ENCODE measurements at regions not wholly inside any gene's neighbourhood (a gene's known extent, or its start where the extent isn't known, plus 50 kb on each side); places are given as distances from the start of the nearest gene placed in this dataset.

DNA sequence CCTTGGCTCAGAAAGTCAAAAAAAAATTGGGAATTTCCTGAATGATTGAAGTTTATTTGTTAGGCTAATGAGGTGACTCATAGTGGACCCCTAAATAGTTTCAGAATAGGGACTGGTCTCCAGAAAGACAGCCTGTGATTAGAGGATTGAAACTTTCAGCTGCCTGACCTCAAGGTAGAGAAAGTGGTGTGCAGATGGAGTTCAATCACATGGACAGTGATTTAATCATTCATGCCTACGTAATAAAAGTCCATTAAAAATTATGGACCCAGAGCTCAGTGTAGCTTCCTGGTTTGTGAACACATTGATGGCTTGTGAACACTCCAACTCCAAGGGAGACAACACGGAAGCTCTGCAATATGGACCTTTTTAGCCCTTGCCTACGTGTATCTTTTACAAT, 533.2 kb upstream of the PCDH9 start:
- intact Hi-C loops (cut with micrococcal nuclease), result no loop called here
- Mint-ChIP-seq H3K9me3 (peaks cover 17 to 20% of the 10 kb centered on the region in 2 donors), H3K27me3 (ENCODE audit: low read depth in 2 of 2) (no peaks in the 10 kb centered on the region), H3K27ac (no peak overlapping the region), H3K36me3 (peaks cover 11% of the 10 kb centered on the region), H3K4me1 (no peaks in the 10 kb centered on the region), H3K4me3 (no peak overlapping the region)
- Histone ChIP-seq H3K27ac (ENCODE audit: low read length) (no peak overlapping the region), H3K4me1 (ENCODE audit: control insufficient read depth, insufficient read depth, low read length) (no peaks in the 10 kb centered on the region), H3K27me3 (ENCODE audit: control insufficient read depth, insufficient read depth, low read length) (no peaks in the 10 kb centered on the region), H3K36me3 (ENCODE audit: control insufficient read depth, insufficient read depth, low read length) (no peaks in the 10 kb centered on the region), H3K4me3 (ENCODE audit: low read length) (no peak overlapping the region), H3K9me3 (ENCODE audit: control insufficient read depth, insufficient read depth, low read length) (no peaks in the 10 kb centered on the region)
- WGBS (ENCODE audit: insufficient coverage), result 90% methylated on average over 3 of the region's 3 CpGs
- TF ChIP-seq, protein P1, sequence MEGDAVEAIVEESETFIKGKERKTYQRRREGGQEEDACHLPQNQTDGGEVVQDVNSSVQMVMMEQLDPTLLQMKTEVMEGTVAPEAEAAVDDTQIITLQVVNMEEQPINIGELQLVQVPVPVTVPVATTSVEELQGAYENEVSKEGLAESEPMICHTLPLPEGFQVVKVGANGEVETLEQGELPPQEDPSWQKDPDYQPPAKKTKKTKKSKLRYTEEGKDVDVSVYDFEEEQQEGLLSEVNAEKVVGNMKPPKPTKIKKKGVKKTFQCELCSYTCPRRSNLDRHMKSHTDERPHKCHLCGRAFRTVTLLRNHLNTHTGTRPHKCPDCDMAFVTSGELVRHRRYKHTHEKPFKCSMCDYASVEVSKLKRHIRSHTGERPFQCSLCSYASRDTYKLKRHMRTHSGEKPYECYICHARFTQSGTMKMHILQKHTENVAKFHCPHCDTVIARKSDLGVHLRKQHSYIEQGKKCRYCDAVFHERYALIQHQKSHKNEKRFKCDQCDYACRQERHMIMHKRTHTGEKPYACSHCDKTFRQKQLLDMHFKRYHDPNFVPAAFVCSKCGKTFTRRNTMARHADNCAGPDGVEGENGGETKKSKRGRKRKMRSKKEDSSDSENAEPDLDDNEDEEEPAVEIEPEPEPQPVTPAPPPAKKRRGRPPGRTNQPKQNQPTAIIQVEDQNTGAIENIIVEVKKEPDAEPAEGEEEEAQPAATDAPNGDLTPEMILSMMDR (IDR thresholded peaks at IDR 0.05), result no peak
- no peak for ATAC-seq
- no peak for DNase-seq

DNA sequence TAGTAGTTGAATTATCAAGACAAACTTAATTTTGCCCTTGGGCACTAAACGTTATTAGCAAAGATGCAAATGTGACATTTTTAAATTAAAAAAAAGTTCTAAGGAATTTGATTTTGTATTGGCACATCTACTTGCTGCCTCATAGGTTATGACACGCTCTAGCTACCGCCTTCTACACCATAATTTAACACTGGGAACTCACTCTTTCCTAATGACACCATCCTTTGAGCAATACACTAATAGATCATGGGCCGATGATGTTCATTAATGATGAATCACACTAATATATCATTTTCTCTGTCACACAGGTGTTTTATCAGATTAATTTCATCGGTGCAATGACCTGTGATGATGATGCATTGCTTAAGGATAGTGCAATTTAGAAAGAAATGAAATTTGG, 528.8 kb upstream of the PCDH9 start:
- no peak for DNase-seq
- Histone ChIP-seq H3K27ac (ENCODE audit: low read length) (no peak overlapping the region), H3K4me3 (ENCODE audit: low read length) (no peak overlapping the region), H3K4me1 (ENCODE audit: control insufficient read depth, insufficient read depth, low read length) (no peaks in the 10 kb centered on the region), H3K36me3 (ENCODE audit: control insufficient read depth, insufficient read depth, low read length) (no peaks in the 10 kb centered on the region), H3K9me3 (ENCODE audit: control insufficient read depth, insufficient read depth, low read length) (peaks cover 11% of the 10 kb centered on the region), H3K27me3 (ENCODE audit: control insufficient read depth, insufficient read depth, low read length) (no peaks in the 10 kb centered on the region)
- intact Hi-C loops (cut with micrococcal nuclease), result no loop called here
- no peak overlapping the region for H3K27ac Mint-ChIP-seq
- H3K27me3 Mint-ChIP-seq (ENCODE audit: low read depth in 2 of 2), result no peaks in the 10 kb centered on the region
- peaks cover 11% of the 10 kb centered on the region for H3K36me3 Mint-ChIP-seq
- TF ChIP-seq, protein P1 (IDR thresholded peaks at IDR 0.05), result no peak
- peaks cover 20 to 32% of the 10 kb centered on the region in 2 donors for H3K9me3 Mint-ChIP-seq
- H3K4me1 Mint-ChIP-seq, result no peaks in the 10 kb centered on the region
- no peak for ATAC-seq
- WGBS (ENCODE audit: insufficient coverage), result 88% methylated on average over 5 of the region's 5 CpGs
- no peak overlapping the region for H3K4me3 Mint-ChIP-seq

DNA sequence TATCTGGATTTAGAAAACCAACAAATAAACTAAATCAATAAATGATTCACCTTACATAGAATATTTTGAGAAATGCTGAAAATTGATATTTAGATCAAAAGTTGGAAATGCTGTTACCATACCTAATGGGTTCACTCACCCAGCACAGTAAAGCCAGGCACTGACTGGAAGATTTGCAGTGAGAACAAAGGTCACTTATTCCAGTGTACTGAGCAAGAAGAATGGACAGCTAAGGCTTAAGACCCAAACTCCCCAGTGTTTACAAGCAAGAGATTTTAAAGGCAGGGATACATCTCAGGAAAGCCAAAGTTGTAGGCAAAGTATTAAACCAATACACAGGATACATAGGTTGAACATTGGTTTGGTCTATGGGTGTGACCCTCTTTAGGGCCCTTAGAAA, 523.9 kb upstream of the PCDH9 start:
- ATAC-seq (no peak), DNase-seq (no peak)
- Mint-ChIP-seq H3K27me3 (ENCODE audit: low read depth in 2 of 2) (no peaks in the 10 kb centered on the region), H3K27ac (no peak overlapping the region), H3K4me3 (no peak overlapping the region), H3K9me3 (peaks cover 26 to 43% of the 10 kb centered on the region in 2 donors), H3K4me1 (no peaks in the 10 kb centered on the region), H3K36me3 (peaks cover 14% of the 10 kb centered on the region)
- H3K27me3 ChIP-seq (ENCODE audit: control insufficient read depth, insufficient read depth, low read length), result no peaks in the 10 kb centered on the region
- H3K9me3 ChIP-seq (ENCODE audit: control insufficient read depth, insufficient read depth, low read length), result peaks cover 11% of the 10 kb centered on the region
- TF ChIP-seq, protein P1 (IDR thresholded peaks at IDR 0.05), result no peak
- H3K27ac ChIP-seq (ENCODE audit: low read length), result no peak overlapping the region
- no peaks in the 10 kb centered on the region for H3K36me3 ChIP-seq (ENCODE audit: control insufficient read depth, insufficient read depth, low read length)
- H3K4me3 ChIP-seq (ENCODE audit: low read length), result no peak overlapping the region
- intact Hi-C loops (cut with micrococcal nuclease), result no loop called here
- H3K4me1 ChIP-seq (ENCODE audit: control insufficient read depth, insufficient read depth, low read length), result no peaks in the 10 kb centered on the region

DNA sequence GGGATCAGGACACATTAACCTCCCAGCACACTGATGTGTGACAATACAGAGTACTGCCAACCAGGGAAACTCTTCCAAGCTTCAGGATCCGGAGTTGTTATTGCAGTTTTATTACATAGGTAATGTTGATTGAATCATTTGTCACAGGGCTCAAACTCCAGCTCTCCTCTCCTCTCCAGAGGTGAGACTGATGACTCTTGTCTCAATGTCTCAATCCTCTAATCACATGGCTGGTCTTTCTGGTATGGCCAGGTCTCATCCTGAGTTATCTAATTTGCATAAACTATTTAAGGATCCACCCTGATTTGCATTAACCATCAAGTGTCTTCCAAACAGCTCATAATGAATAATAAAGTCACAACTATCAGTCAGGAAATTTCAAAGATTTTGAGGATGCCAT, 522.6 kb upstream of the PCDH9 start:
- intact Hi-C loops (cut with micrococcal nuclease), result no loop called here

More for the DNA sequence above, 522.6 kb upstream of the PCDH9 start:
- no peaks in the 10 kb centered on the region for H3K36me3 ChIP-seq (ENCODE audit: control insufficient read depth, insufficient read depth, low read length)
- H3K9me3 ChIP-seq (ENCODE audit: control insufficient read depth, insufficient read depth, low read length), result peaks cover 11% of the 10 kb centered on the region
- peaks cover 25 to 46% of the 10 kb centered on the region in 2 donors for H3K9me3 Mint-ChIP-seq
- no CpG with 5 or more reads among the region's 1 CpG for WGBS (ENCODE audit: insufficient coverage)
- H3K27ac ChIP-seq (ENCODE audit: low read length), result no peak overlapping the region
- DNase-seq, result no peak
- H3K4me1 Mint-ChIP-seq, result no peaks in the 10 kb centered on the region
- no peak overlapping the region for H3K4me3 ChIP-seq (ENCODE audit: low read length)
- H3K36me3 Mint-ChIP-seq, result peaks cover 23% of the 10 kb centered on the region
- H3K27ac Mint-ChIP-seq, result no peak overlapping the region
- no peaks in the 10 kb centered on the region for H3K4me1 ChIP-seq (ENCODE audit: control insufficient read depth, insufficient read depth, low read length)
- TF ChIP-seq, protein P1 (IDR thresholded peaks at IDR 0.05), result no peak
- no peaks in the 10 kb centered on the region for H3K27me3 Mint-ChIP-seq (ENCODE audit: low read depth in 2 of 2)
- H3K4me3 Mint-ChIP-seq, result no peak overlapping the region
- ATAC-seq, result no peak
- H3K27me3 ChIP-seq (ENCODE audit: control insufficient read depth, insufficient read depth, low read length), result no peaks in the 10 kb centered on the region

Data from natural killer cell (primary cell).